Stomach (tissue), 8 donors: ENCODE measurements at regions not wholly inside any gene's neighbourhood (a gene's known extent, or its start where the extent isn't known, plus 50 kb on each side); places are given as distances from the start of the nearest gene placed in this dataset.

Source experiments
- DNase-seq, 2 donors: peaks; one replicate each; pipeline versions ENCODE4 v3.0.0 to v3.0.0-alpha.2; 2013 to 2019
- H3K27ac ChIP-seq, 5 donors: fragments of 200-600 bp in 4 of 5; sonication (generic) in 4 of 5; one replicate each; pipeline ENCODE4 v1.5.1; 2013 to 2019; ENCODE audit warnings: mild to moderate bottlenecking in 1 of 5, moderate library complexity in 1 of 5
- H3K27me3 ChIP-seq, 3 donors: fragments of 200-600 bp; sonication (generic); one replicate each; pipeline ENCODE4 v1.5.1; 2017 to 2019; ENCODE audit warnings: mixed run types in 1 of 3
- H3K36me3 ChIP-seq, 4 donors: fragments of 200-600 bp; sonication (generic); 1 replicate in 3 of 4; 2 replicates in 1 of 4; pipeline ENCODE4 v1.5.1; 2016 to 2019
- H3K4me1 ChIP-seq, 4 donors: fragments of 200-600 bp; sonication (generic); one replicate each; pipeline ENCODE4 v1.5.1; 2016 to 2019
- H3K4me3 ChIP-seq, 4 donors: fragments of 200-600 bp; sonication (generic) in 3 of 4; one replicate each; pipeline ENCODE4 v1.5.1; 2016 to 2019; ENCODE audit warnings: mild to moderate bottlenecking in 1 of 4
- H3K9me3 ChIP-seq, 4 donors: fragments of 200-600 bp; sonication (generic); one replicate each; pipeline ENCODE4 v1.5.1; 2016 to 2019
- CTCF ChIP-seq, 7 experiments: fragments of 450-650 bp in 4 of 7; fragments of 200-600 bp in 3 of 7; sonication (generic) in 3 of 7; IDR thresholded peaks; one replicate each; pipeline ENCODE4 v1.5.1; 2016 to 2019; ENCODE audit warnings: antibody characterized with exemption in 7 of 7, control low read depth in 2 of 7, mild to moderate bottlenecking in 1 of 7
- EP300 ChIP-seq: sonication (generic); formaldehyde crosslinking; IDR thresholded peaks from one replicate; pipeline ENCODE4 v1.6.1; 2017; ENCODE audit warnings: antibody characterized with exemption
- POLR2A ChIP-seq, 4 donors: fragments of 450-650 bp; IDR thresholded peaks; one replicate each; pipeline ENCODE4 v1.6.1; 2016; ENCODE audit warnings: antibody characterized with exemption in 4 of 4, control low read depth in 2 of 4, mild to moderate bottlenecking in 1 of 4, moderate library complexity in 1 of 4
- POLR2AphosphoS5 ChIP-seq, 3 donors: sonication (generic); formaldehyde crosslinking; IDR thresholded peaks; one replicate each; pipeline ENCODE4 v1.6.1; 2016; ENCODE audit warnings: antibody characterized with exemption in 3 of 3
- WGBS, 5 donors: extraction: QIAGEN DNeasy Blood & Tissue Kit in 3 of 5; methylation state at CpG; one replicate each; pipeline versions ENCODE4 v1.1.5 to v1.1.7; 2013 to 2018; 5-methylcytosine and 5-hydroxymethylcytosine counted together
- intact Hi-C: fragments of 100-400 bp; cut with DNase I; formaldehyde crosslinking; loops from one replicate; pipeline ENCODE4 v1.15.1; 2023; ENCODE audit warnings: low total_unique reads
- donor health status: healthy with polysubstance abuse.
- donor health status: Bipolar disorder and iron deficiency.
- donor health status: healthy.

- no peak for DNase-seq
- Histone ChIP-seq H3K9me3 (no peaks in the 10 kb centered on the region), H3K4me1 (no peaks in the 10 kb centered on the region), H3K36me3 (no peaks in the 10 kb centered on the region), H3K4me3 (no peak overlapping the region), H3K27ac (no peak overlapping the region), H3K27me3 (peaks cover 0 to 48% (median 4%) of the 10 kb centered on the region in 3 donors)
- intact Hi-C loops: no loop called here
- TF ChIP-seq CTCF (IDR thresholded peaks at IDR 0.05) (no peak), EP300 (no peak), POLR2AphosphoS5 (IDR thresholded peaks at IDR 0.05) (no peak), POLR2A (IDR thresholded peaks at IDR 0.05) (no peak)
These were observed 402.3 kb upstream of the ASIC2 start for GRCh38 chr17:33695431-33695830.

GRCh38 chr17:33696102-33696501 is 403.0 kb upstream of the ASIC2 start:
- H3K27ac ChIP-seq: no peak overlapping the region
- intact Hi-C loops: no loop called here
- H3K4me1 ChIP-seq: no peaks in the 10 kb centered on the region
- DNase-seq: no peak
- no peaks in the 10 kb centered on the region for H3K36me3 ChIP-seq
- H3K4me3 ChIP-seq: no peak overlapping the region
- H3K27me3 ChIP-seq: peaks cover 0 to 48% (median 4%) of the 10 kb centered on the region in 3 donors
- WGBS, 5 donors: 49 to 57% (median 53%) methylated on average over 6 of the region's 6 CpGs
- TF ChIP-seq CTCF (IDR thresholded peaks at IDR 0.05) (no peak), POLR2AphosphoS5 (IDR thresholded peaks at IDR 0.05) (no peak), EP300 (no peak), POLR2A (IDR thresholded peaks at IDR 0.05) (no peak)
- no peaks in the 10 kb centered on the region for H3K9me3 ChIP-seq

GRCh38 chr17:33697557-33697956 is 404.5 kb upstream of the ASIC2 start:
- no peaks in the 10 kb centered on the region for H3K9me3 ChIP-seq
- intact Hi-C loops: no loop called here
- H3K4me3 ChIP-seq: no peak overlapping the region
- H3K36me3 ChIP-seq: no peaks in the 10 kb centered on the region
- TF ChIP-seq EP300 (no peak), POLR2A (IDR thresholded peaks at IDR 0.05) (no peak), CTCF (IDR thresholded peaks at IDR 0.05) (no peak), POLR2AphosphoS5 (IDR thresholded peaks at IDR 0.05) (no peak)
- H3K27me3 ChIP-seq: peaks cover 0 to 48% (median 4%) of the 10 kb centered on the region in 3 donors
- 47 to 68% (median 55%) methylated on average over 1 of the region's 1 CpG for WGBS, 5 donors
- DNase-seq: no peak
- no peaks in the 10 kb centered on the region for H3K4me1 ChIP-seq
- H3K27ac ChIP-seq: no peak overlapping the region

- DNase-seq: no peak
- intact Hi-C loops: no loop called here
- TF ChIP-seq EP300: no peak
- no peak for TF ChIP-seq POLR2AphosphoS5 (IDR thresholded peaks at IDR 0.05)
- no peak for TF ChIP-seq POLR2A (IDR thresholded peaks at IDR 0.05)
- TF ChIP-seq CTCF (IDR thresholded peaks at IDR 0.05): no peak
- WGBS, 5 donors: 76 to 89% (median 88%) methylated on average over 6 of the region's 6 CpGs
- Histone ChIP-seq H3K4me1 (no peaks in the 10 kb centered on the region), H3K4me3 (no peak overlapping the region), H3K9me3 (no peaks in the 10 kb centered on the region), H3K36me3 (no peaks in the 10 kb centered on the region), H3K27me3 (peaks cover 0 to 39% (median 4%) of the 10 kb centered on the region in 3 donors), H3K27ac (no peak overlapping the region)
These were observed 408.8 kb upstream of the ASIC2 start for GRCh38 chr17:33701910-33702309.
